CD4-positive, alpha-beta T cell treated with Interleukin-4 for 1 hour (primary cell): ENCODE measurements at regions not wholly inside any gene's neighbourhood (a gene's known extent, or its start where the extent isn't known, plus 50 kb on each side); places are given as distances from the start of the nearest gene placed in this dataset.

Source experiments
- DNase-seq, 2 donors: peaks; one replicate each; pipeline ENCODE4 v3.0.0-alpha.2; 2020 to 2022

- no peak for DNase-seq
Measured at GRCh38 chr6:23320471-23321015, 751.2 kb downstream of the HDGFL1 start.

DNA sequence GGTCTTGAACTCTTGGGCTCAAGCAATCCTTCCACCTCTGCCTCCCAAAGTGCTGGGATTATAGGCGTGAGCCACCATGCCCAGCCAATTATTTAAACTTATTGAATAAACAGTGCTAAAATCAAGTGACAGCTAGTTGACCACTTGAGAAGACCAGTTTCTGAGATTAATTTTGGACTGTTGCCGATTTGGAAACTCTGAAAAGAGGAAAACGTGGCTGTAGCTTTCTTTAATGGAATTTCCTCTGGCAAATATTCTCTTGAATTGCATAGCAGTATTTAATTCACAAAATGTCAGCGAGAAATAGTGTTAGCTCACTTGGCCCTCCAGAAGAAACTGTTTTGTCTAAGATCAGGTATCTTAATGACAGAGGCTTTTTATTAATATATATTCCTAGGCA is 754.5 kb downstream of the HDGFL1 start:
- no peak for DNase-seq

GRCh38 chr6:23325065-23325464 is 755.7 kb downstream of the HDGFL1 start:
- DNase-seq = no peak

DNA sequence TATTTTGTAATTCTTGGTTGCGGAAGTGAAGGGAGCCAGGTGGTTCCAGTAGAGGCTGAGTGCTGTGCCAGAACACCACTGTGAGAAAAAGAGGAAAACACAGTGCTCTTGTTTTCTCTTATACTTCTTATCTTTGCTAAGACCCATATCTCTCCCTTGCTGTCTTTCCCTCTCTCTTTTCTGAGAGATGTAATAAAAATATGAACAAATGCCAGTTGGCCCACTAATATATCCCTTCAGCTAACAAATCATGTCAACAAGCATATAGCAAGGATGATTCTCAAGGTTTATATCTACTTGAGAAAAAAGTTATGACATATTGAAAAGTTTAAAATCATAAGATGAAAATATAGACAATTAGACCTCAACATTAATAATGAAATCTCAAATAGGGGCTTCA is 758.3 kb downstream of the HDGFL1 start:
- no peak for DNase-seq

DNA sequence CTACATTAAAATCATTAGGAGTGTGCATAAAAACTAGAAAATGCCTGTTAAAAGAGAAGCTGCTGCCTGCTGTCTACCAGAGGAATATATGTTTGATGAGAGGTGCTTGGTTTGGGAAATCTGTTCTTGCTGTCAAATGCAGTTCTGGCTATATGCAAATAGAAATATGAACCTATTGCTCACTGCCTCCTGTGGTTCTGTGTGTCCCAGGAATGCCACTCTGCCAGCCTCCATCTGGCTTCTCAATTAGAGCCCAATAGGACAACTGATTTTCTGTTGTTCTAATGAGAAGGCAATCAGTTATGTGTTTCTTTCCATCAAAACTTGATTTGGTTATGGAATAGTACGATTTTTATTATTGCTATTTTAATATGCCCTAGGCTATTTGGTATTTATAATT is 759.7 kb downstream of the HDGFL1 start:
- DNase-seq = no peak

- no peak for DNase-seq
Measured at GRCh38 chr6:23330632-23331031, 761.3 kb downstream of the HDGFL1 start.

GRCh38 chr6:23334360-23334759 is 765.0 kb downstream of the HDGFL1 start:
- DNase-seq = no peak

DNA sequence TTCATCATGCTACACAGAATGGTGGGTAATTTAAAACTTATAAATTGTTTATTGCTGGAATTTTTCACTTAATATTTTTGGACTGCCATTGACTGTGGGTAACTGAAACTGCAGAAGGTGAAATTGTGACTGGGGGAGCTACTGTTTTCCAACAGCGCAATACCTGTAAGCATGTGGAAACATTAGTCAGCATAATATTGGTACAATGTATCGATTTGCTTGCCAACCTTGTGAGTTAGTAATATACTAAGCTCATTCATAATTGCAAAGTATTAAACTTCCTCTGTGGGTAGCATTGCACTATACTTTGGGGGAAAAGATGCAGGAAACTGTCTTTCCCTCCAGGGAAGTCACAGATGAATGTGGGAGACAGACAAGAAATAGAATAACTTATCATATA is 766.5 kb downstream of the HDGFL1 start:
- DNase-seq = no peak

DNA sequence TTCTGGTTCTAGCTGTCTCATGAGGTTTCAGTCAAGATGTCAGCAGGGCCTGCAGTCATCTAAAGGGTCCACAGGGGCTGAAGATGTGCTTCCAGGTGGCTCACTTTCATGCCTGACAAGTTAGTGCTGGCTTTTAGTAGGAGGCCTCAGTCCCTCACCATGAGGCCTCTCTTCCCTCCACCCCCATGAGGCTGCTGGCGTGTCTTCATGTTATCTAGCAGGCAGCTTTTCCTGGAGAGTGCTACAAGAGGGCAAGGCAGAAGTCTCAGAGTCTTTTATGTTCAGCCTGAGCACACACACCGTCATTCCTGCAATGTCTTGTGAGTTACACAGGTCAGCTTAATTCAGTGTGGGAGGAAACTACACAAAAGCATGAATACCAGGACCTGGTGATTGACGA is 769.9 kb downstream of the HDGFL1 start:
- DNase-seq = no peak

GRCh38 chr6:23340271-23340670 is 770.9 kb downstream of the HDGFL1 start:
- no peak for DNase-seq

DNA sequence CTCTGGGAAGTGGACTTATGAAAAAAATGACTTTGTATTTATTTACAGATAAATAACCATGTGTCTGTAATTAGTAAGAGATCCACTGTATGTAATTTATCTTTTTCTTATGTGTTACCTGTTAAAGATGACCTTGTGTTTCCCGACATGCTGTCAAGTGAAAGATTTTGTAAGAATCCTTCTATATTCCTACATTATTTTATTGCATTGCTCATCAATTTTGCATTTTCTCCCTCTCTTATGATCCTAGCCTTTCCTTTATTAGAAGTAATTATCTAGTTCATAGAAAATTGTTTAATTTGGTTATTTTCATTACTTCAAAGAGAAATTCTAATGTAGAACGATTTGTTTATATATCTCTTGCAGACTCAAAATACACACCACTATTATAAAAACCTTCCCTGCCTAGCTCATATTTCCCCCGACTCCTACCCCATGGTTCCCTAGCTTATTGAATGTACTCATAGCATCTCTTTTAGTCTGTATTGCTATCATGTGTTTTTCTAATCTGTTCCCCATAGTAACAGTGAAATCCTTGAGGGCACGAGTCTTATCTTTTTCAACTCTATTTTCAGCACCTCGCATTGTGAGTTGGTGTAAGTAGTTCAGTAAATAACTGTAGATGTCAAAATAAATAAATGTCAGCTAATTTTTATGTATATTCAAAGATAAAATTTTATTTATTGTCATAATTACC is 774.4 kb downstream of the HDGFL1 start:
- no peak for DNase-seq

DNA sequence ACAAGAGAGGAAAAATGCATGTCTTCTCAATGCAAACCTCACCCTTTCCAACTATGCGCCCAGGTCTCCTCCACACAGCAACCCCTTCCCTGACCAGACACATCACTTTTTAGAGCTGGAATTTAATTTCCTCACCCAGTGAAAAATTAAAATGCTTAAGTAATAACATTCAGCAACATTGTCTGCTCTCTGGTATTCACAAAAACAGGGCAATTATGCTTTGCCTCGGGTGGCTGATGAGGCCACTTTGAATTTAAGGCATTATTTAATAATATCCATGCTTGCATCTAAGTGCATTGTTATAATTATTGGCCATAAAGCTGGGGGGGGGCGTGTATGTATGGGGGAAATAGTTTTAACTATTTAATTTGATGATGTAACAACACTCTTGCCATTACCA is 777.8 kb upstream of the NRSN1 start:
- no peak for DNase-seq

- no peak for DNase-seq
Measured at GRCh38 chr6:23349521-23350147, 776.4 kb upstream of the NRSN1 start.

DNA sequence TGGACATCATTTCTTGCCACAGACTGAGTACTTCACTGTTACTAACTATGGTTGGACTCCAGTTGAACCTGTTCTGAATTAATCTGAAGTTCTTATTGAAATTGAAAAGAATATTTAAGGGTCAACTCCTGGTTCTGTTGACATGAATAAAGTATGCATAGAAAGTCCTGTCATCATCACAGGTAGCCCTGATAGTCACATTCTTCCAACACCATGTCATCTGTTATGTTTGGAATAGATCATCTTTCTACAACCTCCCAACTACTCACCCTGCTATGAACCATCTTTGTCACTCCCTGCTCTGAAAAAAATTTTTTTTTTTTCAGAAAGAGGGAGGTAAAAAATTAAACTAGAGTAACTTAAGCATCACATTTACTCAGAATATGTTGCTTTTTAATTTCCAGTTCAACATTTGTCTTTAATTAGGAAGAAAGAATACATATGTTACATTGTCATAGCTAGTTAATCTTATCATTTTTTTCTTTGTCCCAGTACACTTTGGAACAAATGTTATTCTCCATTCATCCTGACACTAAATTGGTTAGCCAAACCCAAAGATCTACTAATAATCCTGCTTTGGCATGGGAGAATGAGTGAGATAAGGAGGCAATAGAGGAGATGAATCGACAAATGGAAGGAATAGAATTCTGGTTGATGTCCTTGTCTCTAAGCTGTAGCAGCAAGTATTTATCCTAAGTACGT is 775.1 kb upstream of the NRSN1 start:
- no peak for DNase-seq

- DNase-seq = no peak
Measured at GRCh38 chr6:23354004-23354403, 772.0 kb upstream of the NRSN1 start.

GRCh38 chr6:23357185-23357766 is 768.7 kb upstream of the NRSN1 start:
- DNase-seq = no peak

GRCh38 chr6:23365732-23366131 is 760.3 kb upstream of the NRSN1 start:
- DNase-seq = no peak

DNA sequence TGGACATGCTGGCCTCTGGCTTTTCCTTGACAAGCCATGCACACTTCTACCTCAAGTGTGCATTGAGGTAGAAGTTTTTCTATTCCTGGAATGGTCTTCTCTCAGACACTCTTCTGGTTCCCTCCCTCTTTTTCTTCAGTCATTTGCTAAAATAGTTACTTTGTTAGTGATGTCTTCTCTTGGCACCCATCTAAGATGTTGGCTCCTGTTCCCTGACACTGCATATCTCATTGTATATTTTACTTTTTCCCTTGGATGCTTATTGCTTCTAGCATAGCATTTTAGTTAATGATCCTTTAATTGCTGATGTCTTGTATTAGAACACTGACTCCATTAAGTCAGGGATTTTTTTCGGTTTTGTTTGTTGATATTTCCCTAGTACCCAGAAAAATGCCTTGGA is 758.7 kb upstream of the NRSN1 start:
- DNase-seq = no peak

DNA sequence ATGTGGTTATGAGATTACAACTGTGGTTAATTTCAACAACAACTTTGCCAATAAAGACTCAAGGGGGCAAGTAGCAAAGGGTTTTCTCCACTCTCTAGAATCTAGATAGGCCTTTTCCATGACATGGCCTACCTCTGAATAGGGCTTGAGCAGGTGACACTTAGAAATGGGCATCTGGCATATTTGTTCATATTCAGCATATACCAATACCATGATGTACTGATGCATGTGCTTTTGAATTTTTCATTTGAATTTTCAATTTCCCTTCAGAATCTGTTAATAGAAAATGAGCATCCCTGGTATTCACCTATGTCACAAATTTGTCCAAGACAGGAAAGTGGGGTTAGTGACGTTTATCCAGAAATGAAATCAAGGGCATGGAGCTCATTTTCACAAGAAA is 757.5 kb upstream of the NRSN1 start:
- no peak for DNase-seq

- no peak for DNase-seq
Measured at GRCh38 chr6:23370051-23370450, 756.0 kb upstream of the NRSN1 start.

- no peak for DNase-seq
Measured at GRCh38 chr6:23371132-23371915, 754.7 kb upstream of the NRSN1 start.

DNA sequence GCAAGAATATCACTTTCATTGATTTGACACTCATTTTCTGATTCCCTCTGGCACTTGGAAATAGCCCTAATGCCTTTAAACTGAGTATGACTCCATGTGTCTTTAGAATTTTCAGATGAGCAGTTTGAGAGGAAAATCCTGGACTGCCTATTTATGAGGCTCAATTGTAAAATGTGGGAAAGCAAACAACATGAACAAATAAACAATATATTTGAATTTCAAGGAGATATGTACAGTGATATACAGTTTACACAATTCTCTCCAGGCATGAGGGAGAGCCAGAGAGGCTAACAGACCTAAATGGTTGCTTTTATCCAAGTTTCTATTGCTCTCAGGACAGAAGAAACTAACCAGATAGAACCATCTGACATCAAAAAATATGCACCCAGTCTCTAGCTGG is 748.2 kb upstream of the NRSN1 start:
- DNase-seq = no peak

DNA sequence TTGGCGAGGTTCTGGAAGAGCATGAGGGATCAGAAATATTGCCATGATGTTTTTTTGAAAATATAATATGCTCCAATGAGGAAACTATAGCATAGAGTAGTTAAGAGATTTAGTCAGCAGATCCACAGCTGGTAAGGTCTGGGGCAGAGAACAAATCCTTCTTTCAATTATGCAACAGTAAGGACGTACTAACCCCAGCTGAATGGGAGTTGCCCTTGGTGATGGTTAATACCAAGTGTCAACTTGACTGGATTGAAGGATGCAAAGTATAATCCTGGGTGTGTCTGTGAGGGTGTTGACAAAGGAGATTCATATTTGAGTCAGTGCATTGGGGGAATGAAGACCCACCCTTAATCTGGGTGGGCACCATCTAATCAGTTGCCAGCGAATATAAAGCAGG is 745.5 kb upstream of the NRSN1 start:
- no peak for DNase-seq
